GM19099 (cell line): ENCODE measurements at regions not wholly inside any gene's neighbourhood (a gene's known extent, or its start where the extent isn't known, plus 50 kb on each side); places are given as distances from the start of the nearest gene placed in this dataset.

Experiments
- POLR2A ChIP-seq: IDR thresholded peaks from 3 replicates; pipeline ENCODE4 v1.6.1; 2011; ENCODE audit warnings: low read depth; ENCODE audit not compliant: insufficient read length; ENCODE audit errors: extremely low read depth

- no peak for TF ChIP-seq POLR2A
Measured at GRCh38 chr21:25412100-25412499, 195.2 kb downstream of the MRPL39 start.

GRCh38 chr21:25409978-25410377 lies 197.3 kb downstream of the MRPL39 start:
- no peak for TF ChIP-seq POLR2A

- no peak for TF ChIP-seq POLR2A
Measured at GRCh38 chr21:25408666-25409065, 198.6 kb downstream of the MRPL39 start.

- no peak for TF ChIP-seq POLR2A
Measured at GRCh38 chr21:25406887-25407579, 200.2 kb downstream of the MRPL39 start.

GRCh38 chr21:25405984-25406383 lies 201.3 kb downstream of the MRPL39 start:
- no peak for TF ChIP-seq POLR2A

GRCh38 chr21:25402134-25402961 lies 204.9 kb downstream of the MRPL39 start:
- TF ChIP-seq POLR2A = no peak

GRCh38 chr21:25400427-25400826 lies 206.9 kb downstream of the MRPL39 start:
- no peak for TF ChIP-seq POLR2A

GRCh38 chr21:25398630-25399029 lies 208.7 kb downstream of the MRPL39 start:
- TF ChIP-seq POLR2A = no peak

- TF ChIP-seq POLR2A = peak; percentile 53
Measured at GRCh38 chr21:25396135-25396711, 211.1 kb downstream of the MRPL39 start.

GRCh38 chr21:25391777-25392176 lies 215.5 kb downstream of the MRPL39 start:
- no peak for TF ChIP-seq POLR2A

- TF ChIP-seq POLR2A = no peak
Measured at GRCh38 chr21:25390701-25391100, 216.6 kb downstream of the MRPL39 start.

GRCh38 chr21:25387665-25388064 lies 219.6 kb downstream of the MRPL39 start:
- no peak for TF ChIP-seq POLR2A

GRCh38 chr21:25385911-25386474 lies 221.3 kb downstream of the MRPL39 start:
- TF ChIP-seq POLR2A = no peak

GRCh38 chr21:25385341-25385740 lies 221.9 kb downstream of the MRPL39 start:
- no peak for TF ChIP-seq POLR2A

GRCh38 chr21:25384782-25385181 lies 222.5 kb downstream of the MRPL39 start:
- no peak for TF ChIP-seq POLR2A
